Right lobe of liver (tissue), 6 donors: ENCODE measurements at regions not wholly inside any gene's neighbourhood (a gene's known extent, or its start where the extent isn't known, plus 50 kb on each side); places are given as distances from the start of the nearest gene placed in this dataset.

Experiments used
- ATAC-seq, 4 donors: fragments of 200-7000 bp; cut with Tn5 transposase; one replicate each; pipeline ENCODE4 v1.9.1; 2020; ENCODE audit warnings: mild to moderate bottlenecking in 4 of 4, moderate library complexity in 4 of 4
- DNase-seq, 3 donors: peaks; one replicate each; pipeline ENCODE4 v3.0.0-alpha.2; 2020
- H3K27ac ChIP-seq, 3 donors: fragments of 200-600 bp; one replicate each; pipeline ENCODE4 v1.8.0; 2022
- H3K27me3 ChIP-seq, 2 donors: fragments of 200-600 bp; one replicate each; pipeline ENCODE4 v1.8.0; 2022
- H3K36me3 ChIP-seq, 4 donors: fragments of 200-600 bp; sonication (generic) in 1 of 4; one replicate each; pipeline versions ENCODE4 v1.5.1 to v1.8.0; 2017 to 2022; ENCODE audit warnings: control low read depth in 1 of 4
- H3K4me1 ChIP-seq, 4 donors: fragments of 200-600 bp; sonication (generic) in 1 of 4; one replicate each; pipeline versions ENCODE4 v1.5.1 to v1.8.0; 2017 to 2022; ENCODE audit warnings: control low read depth in 1 of 4
- H3K4me3 ChIP-seq, 3 donors: fragments of 200-600 bp; one replicate each; pipeline ENCODE4 v1.8.0; 2022
- H3K9me3 ChIP-seq, 4 donors: fragments of 200-600 bp; sonication (generic) in 1 of 4; one replicate each; pipeline versions ENCODE4 v1.5.1 to v1.8.0; 2017 to 2022; ENCODE audit warnings: control low read depth in 1 of 4
- POLR2A ChIP-seq: fragments of 450-650 bp; IDR thresholded peaks from one replicate; pipeline ENCODE4 v1.6.1; 2017; ENCODE audit warnings: antibody characterized with exemption, mild to moderate bottlenecking
- WGBS: methylation state at CpG from one replicate; pipeline ENCODE4 v1.1.6; 2018; ENCODE audit warnings: low coverage, low lambda C conversion rate; ENCODE audit not compliant: insufficient coverage; ENCODE audit errors: missing lambda C conversion rate; 5-methylcytosine and 5-hydroxymethylcytosine counted together
- intact Hi-C, 2 donors: fragments of 100-400 bp; cut with DNase I; formaldehyde crosslinking; loops; one replicate each; pipeline versions ENCODE4 v1.11.2 to v1.14.1; 2022
- TF ChIP-seq, protein P1 (sequence below), 4 donors: fragments of 200-600 bp in 3 of 4; fragments of 450-650 bp in 1 of 4; IDR thresholded peaks; one replicate each; pipeline versions ENCODE4 v1.5.1 to v1.8.0; 2016 to 2022; ENCODE audit warnings: antibody characterized with exemption in 4 of 4, mild to moderate bottlenecking in 2 of 4
- donor health status: DM: no; HTN: yes; CAD: no.
- donor health status: DM: no; HTN: no; CAD: no.
- donor health status: DM: no; HTN: no; CAD: no.
- donor health status: DM: no; HTN: yes; CAD: no.
- donor health status: DM: no; HTN: yes; CAD: no.

DNA sequence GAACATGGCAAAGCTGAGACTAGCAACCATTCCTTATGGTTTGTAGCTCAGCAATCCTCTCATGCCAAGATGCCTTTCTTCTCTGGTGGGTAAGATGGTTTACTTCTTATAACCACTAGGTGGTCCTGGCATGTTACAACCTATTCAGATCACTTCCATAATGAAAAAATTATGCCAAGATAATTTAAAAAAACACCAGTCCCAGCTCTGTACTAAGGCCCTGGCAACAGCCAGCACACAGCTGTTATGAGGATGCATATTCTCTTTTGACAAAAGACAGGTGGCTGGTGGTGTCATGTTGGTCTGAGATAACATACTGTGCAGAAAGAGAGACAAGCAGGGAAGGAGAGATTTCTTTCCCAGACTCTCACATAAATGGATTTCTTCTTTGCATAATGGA lies 65.7 kb upstream of the FRMD4B start:
- no peak for ATAC-seq
- no peaks in the 10 kb centered on the region for H3K4me1 ChIP-seq
- intact Hi-C loops: loop anchor here in 1 of 2 donors (10.0 kb wide), 1 partner anchor 223 kb away; no protein-coding TSS in a partner anchor
- H3K4me3 ChIP-seq: no peak overlapping the region
- H3K36me3 ChIP-seq: no peaks in the 10 kb centered on the region
- no peak for DNase-seq
- no peaks in the 10 kb centered on the region for H3K27me3 ChIP-seq
- no peak overlapping the region for H3K27ac ChIP-seq
- no peaks in the 10 kb centered on the region for H3K9me3 ChIP-seq
- no peak for TF ChIP-seq POLR2A
- TF ChIP-seq, protein P1, sequence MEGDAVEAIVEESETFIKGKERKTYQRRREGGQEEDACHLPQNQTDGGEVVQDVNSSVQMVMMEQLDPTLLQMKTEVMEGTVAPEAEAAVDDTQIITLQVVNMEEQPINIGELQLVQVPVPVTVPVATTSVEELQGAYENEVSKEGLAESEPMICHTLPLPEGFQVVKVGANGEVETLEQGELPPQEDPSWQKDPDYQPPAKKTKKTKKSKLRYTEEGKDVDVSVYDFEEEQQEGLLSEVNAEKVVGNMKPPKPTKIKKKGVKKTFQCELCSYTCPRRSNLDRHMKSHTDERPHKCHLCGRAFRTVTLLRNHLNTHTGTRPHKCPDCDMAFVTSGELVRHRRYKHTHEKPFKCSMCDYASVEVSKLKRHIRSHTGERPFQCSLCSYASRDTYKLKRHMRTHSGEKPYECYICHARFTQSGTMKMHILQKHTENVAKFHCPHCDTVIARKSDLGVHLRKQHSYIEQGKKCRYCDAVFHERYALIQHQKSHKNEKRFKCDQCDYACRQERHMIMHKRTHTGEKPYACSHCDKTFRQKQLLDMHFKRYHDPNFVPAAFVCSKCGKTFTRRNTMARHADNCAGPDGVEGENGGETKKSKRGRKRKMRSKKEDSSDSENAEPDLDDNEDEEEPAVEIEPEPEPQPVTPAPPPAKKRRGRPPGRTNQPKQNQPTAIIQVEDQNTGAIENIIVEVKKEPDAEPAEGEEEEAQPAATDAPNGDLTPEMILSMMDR (IDR thresholded peaks at IDR 0.05): no peak

DNA sequence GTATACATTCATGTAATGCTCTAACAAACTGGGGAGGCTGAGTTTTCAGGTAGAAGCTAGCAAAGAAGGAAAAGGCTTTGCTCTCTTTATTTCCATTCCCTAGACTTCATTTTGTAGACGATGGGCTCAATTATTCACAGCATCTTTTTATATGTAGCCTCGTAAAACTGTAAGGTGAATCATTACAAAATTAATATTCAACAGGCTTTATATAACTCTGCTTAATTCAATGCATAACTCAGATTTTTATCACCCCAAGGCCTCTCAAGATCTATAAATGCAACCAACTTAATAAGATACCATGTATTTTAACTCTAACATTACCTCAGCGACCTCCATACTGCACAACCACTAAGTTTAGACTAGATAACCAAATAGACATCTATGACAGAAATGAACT lies 63.0 kb upstream of the FRMD4B start:
- TF ChIP-seq POLR2A: no peak
- TF ChIP-seq, protein P1 (IDR thresholded peaks at IDR 0.05): no peak
- no peak for ATAC-seq
- Histone ChIP-seq H3K36me3 (no peaks in the 10 kb centered on the region), H3K4me1 (no peaks in the 10 kb centered on the region), H3K4me3 (no peak overlapping the region), H3K9me3 (no peaks in the 10 kb centered on the region), H3K27ac (no peak overlapping the region), H3K27me3 (no peaks in the 10 kb centered on the region)
- WGBS: 51% methylated on average over 3 of the region's 3 CpGs
- DNase-seq: no peak
- intact Hi-C loops: no loop called here

DNA sequence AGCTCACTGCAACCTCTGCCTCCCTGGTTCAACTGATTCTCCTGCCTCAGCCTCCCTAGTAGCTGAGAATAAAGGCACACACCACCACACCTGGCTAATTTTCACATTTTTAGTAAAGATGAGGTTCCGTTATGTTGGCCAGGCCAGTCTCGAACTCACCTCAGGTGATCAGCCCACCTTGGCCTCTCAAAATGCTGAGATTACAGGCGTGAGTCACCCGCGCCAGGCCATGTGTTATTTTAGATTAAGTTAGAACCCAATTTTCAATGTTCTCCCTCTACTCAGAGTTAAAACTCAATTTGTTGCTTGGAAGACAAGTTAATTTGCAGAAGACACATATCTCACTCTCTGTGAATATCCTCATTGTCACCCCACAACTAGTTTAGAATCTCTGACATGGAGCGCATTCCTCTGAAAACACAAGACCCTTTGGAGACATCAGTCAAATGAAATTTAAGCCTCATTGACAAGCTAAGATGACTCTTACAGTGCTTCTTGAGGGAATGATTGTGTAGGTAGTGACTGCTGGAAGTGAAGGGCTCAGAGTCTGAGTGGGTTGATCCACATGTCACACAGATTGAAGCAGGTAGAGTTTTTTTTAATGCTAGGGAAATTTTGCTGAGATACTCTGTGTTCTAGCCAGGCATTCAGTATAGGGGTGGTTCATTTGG lies 60.6 kb upstream of the FRMD4B start:
- Histone ChIP-seq H3K4me1 (no peaks in the 10 kb centered on the region), H3K27ac (no peak overlapping the region), H3K4me3 (no peak overlapping the region), H3K36me3 (no peaks in the 10 kb centered on the region), H3K27me3 (no peaks in the 10 kb centered on the region), H3K9me3 (no peaks in the 10 kb centered on the region)
- no peak for ATAC-seq
- TF ChIP-seq POLR2A: no peak
- TF ChIP-seq, protein P1 (IDR thresholded peaks at IDR 0.05): no peak
- DNase-seq: no peak
- WGBS: 90% methylated on average over 6 of the region's 6 CpGs
- intact Hi-C loops: no loop called here

- H3K4me1 ChIP-seq: no peaks in the 10 kb centered on the region
- no peak for TF ChIP-seq POLR2A
- TF ChIP-seq, protein P1 (IDR thresholded peaks at IDR 0.05): no peak
- 46% methylated on average over 3 of the region's 3 CpGs for WGBS
- DNase-seq (no peak), ATAC-seq (no peak)
- no peak overlapping the region for H3K4me3 ChIP-seq
- H3K9me3 ChIP-seq: no peaks in the 10 kb centered on the region
- intact Hi-C loops: no loop called here
- H3K27ac ChIP-seq: no peak overlapping the region
- no peaks in the 10 kb centered on the region for H3K36me3 ChIP-seq
- no peaks in the 10 kb centered on the region for H3K27me3 ChIP-seq
These were observed 59.6 kb upstream of the FRMD4B start for GRCh38 chr3:69445498-69445897.

GRCh38 chr3:69445024-69445423 lies 59.1 kb upstream of the FRMD4B start:
- DNase-seq (no peak), ATAC-seq (no peak)
- Histone ChIP-seq H3K27ac (no peak overlapping the region), H3K4me1 (no peaks in the 10 kb centered on the region), H3K9me3 (no peaks in the 10 kb centered on the region), H3K36me3 (no peaks in the 10 kb centered on the region), H3K27me3 (no peaks in the 10 kb centered on the region), H3K4me3 (no peak overlapping the region)
- WGBS: 62% methylated on average over 7 of the region's 11 CpGs
- intact Hi-C loops: no loop called here
- no peak for TF ChIP-seq POLR2A
- TF ChIP-seq, protein P1 (IDR thresholded peaks at IDR 0.05): no peak
